Left kidney (tissue), 1 donor: ENCODE measurements at regions not wholly inside any gene's neighbourhood (a gene's known extent, or its start where the extent isn't known, plus 50 kb on each side); places are given as distances from the start of the nearest gene placed in this dataset.

ENCODE experiments used
- DNase-seq: peaks from one replicate; pipeline ENCODE4 v3.0.0-alpha.2; 2013

- DNase-seq, result no peak
Observed at GRCh38 chr1:239888639-239889038, 203.0 kb upstream of the FMN2 start.

- DNase-seq, result no peak
Observed at GRCh38 chr1:239891621-239892358, 199.9 kb upstream of the FMN2 start.

- no peak for DNase-seq
Observed at GRCh38 chr1:239892602-239893001, 199.1 kb upstream of the FMN2 start.

- DNase-seq, result no peak
Observed at GRCh38 chr1:239893127-239893731, 198.5 kb upstream of the FMN2 start.

GRCh38 chr1:239896569-239896968 lies 195.1 kb upstream of the FMN2 start:
- no peak for DNase-seq

- no peak for DNase-seq
Observed at GRCh38 chr1:239896980-239897379, 194.7 kb upstream of the FMN2 start.

GRCh38 chr1:239897458-239897857 lies 194.2 kb upstream of the FMN2 start:
- DNase-seq, result no peak

- DNase-seq, result peak; percentile 70
Observed at GRCh38 chr1:239898062-239898730, 193.5 kb upstream of the FMN2 start.

- DNase-seq, result no peak
Observed at GRCh38 chr1:239899747-239900146, 191.9 kb upstream of the FMN2 start.

GRCh38 chr1:239906394-239906793 lies 185.3 kb upstream of the FMN2 start:
- DNase-seq, result no peak

GRCh38 chr1:239909898-239910297 lies 181.8 kb upstream of the FMN2 start:
- no peak for DNase-seq

GRCh38 chr1:239912471-239912870 lies 179.2 kb upstream of the FMN2 start:
- DNase-seq, result no peak

- no peak for DNase-seq
Observed at GRCh38 chr1:239913141-239913585, 178.5 kb upstream of the FMN2 start.

- no peak for DNase-seq
Observed at GRCh38 chr1:239914751-239915231, 176.9 kb upstream of the FMN2 start.

GRCh38 chr1:239918634-239919033 lies 173.0 kb upstream of the FMN2 start:
- no peak for DNase-seq

- no peak for DNase-seq
Observed at GRCh38 chr1:239920214-239920613, 171.5 kb upstream of the FMN2 start.

GRCh38 chr1:239922778-239923522 lies 168.7 kb upstream of the FMN2 start:
- no peak for DNase-seq

- DNase-seq, result no peak
Observed at GRCh38 chr1:239924741-239925350, 166.8 kb upstream of the FMN2 start.

- no peak for DNase-seq
Observed at GRCh38 chr1:239926184-239926583, 165.5 kb upstream of the FMN2 start.

GRCh38 chr1:239929317-239929716 lies 162.4 kb upstream of the FMN2 start:
- DNase-seq, result no peak

GRCh38 chr1:239930686-239931262 lies 160.9 kb upstream of the FMN2 start:
- DNase-seq, result no peak

- no peak for DNase-seq
Observed at GRCh38 chr1:239931341-239931740, 160.3 kb upstream of the FMN2 start.
